ENCODE measurements at regions not wholly inside any gene's neighbourhood (a gene's known extent, or its start where the extent isn't known, plus 50 kb on each side); places are given as distances from the start of the nearest gene placed in this dataset.

DNA sequence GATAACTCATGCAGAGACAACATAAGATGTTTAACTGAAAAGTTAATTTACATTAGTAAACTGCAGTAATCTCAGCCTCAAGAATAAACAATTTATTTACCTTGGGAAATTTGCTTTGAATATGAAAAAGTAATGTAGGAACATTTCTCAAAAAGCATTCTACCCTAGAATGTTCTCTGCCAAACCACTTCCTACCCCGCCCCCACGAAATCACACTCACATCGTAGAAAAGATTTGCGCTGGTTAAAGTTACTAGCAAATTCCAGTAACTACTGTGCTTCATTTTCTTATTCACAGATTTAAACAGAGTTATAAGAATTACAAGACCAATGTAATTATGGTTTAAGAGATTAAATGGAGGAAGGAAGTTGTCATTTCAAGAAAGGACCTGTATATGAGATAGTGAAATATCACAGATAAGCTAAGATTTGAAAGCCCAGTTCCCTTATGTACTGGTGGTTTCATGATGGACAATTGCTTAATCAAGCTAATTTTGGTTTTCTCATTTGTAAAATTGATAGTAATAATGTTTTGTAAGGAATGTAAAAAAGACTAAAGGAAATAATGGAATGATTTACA lies 175.4 kb downstream of the GNAI1 start:
- Histone ChIP-seq H3K9ac (replicated peaks; ENCODE audit: extremely low read depth, insufficient read depth, low read length) (no peak overlapping the region), H2AFZ (ENCODE audit: low read depth, low read length) (peak overlapping the region; percentile 30), H4K20me1 (replicated peaks; ENCODE audit: control insufficient read depth, extremely low read depth, insufficient read depth, low read length) (no peaks in the 10 kb centered on the region), H3K4me2 (ENCODE audit: insufficient read depth, low read length) (no peak overlapping the region), H3K79me2 (ENCODE audit: control insufficient read depth, insufficient read depth, low read length) (no peaks in the 10 kb centered on the region), H3K4me1 (ENCODE audit: control insufficient read depth, extremely low read depth, insufficient read depth, low read length) (peaks cover 37% of the 10 kb centered on the region), H3K9me1 (replicated peaks; ENCODE audit: control insufficient read depth, extremely low read depth, insufficient read depth, low read length) (no peaks in the 10 kb centered on the region), H3K27me3 (ENCODE audit: control insufficient read depth in 2 of 2, insufficient read depth in 2 of 2, low read length in 2 of 2) (no peaks in the 10 kb centered on the region), H3K36me3 (ENCODE audit: control insufficient read depth in 2 of 2, extremely low read depth in 1 of 2, insufficient read depth in 2 of 2, low read length in 2 of 2) (no peaks in the 10 kb centered on the region), H3K9me3 (replicated peaks; ENCODE audit: control insufficient read depth, insufficient read depth, low read length) (no peaks in the 10 kb centered on the region), H3K4me3 (replicated peaks in 1 of 3; ENCODE audit: insufficient read depth in 1 of 3, low read depth in 1 of 3, low read length in 3 of 3) (no peak overlapping the region), H3K27ac (ENCODE audit: insufficient read depth, low read depth, low read length) (no peak overlapping the region)
- FAIRE-seq (no peak), DNase-seq (ENCODE audit: low read depth, low spot score) (no peak)
- BruUV-seq (replicated peaks): no TSS peak
- POLR2A ChIA-PET: no interaction called here
- TF ChIP-seq EZH2 (IDR thresholded peaks at IDR 0.05; ENCODE audit: borderline replicate concordance, low read depth, low read length, severe bottlenecking) (no peak), JUN (IDR thresholded peaks at IDR 0.05; ENCODE audit: borderline replicate concordance, insufficient read depth, insufficient read length, low read depth) (no peak), FOS (IDR thresholded peaks at IDR 0.05; ENCODE audit: borderline replicate concordance, insufficient read depth, low read length) (no peak), MYC (IDR thresholded peaks at IDR 0.05; ENCODE audit: low read depth, low read length) (no peak), GATA2 (IDR thresholded peaks at IDR 0.05; ENCODE audit: insufficient read depth, insufficient read length, low read depth, low read length) (no peak), POLR2AphosphoS5 (IDR thresholded peaks at IDR 0.05; ENCODE audit: insufficient read depth, low read depth, low read length) (no peak), POLR2A (IDR thresholded peaks at IDR 0.05; ENCODE audit: low read depth, low read length) (no peak)
- TF ChIP-seq, protein P1, sequence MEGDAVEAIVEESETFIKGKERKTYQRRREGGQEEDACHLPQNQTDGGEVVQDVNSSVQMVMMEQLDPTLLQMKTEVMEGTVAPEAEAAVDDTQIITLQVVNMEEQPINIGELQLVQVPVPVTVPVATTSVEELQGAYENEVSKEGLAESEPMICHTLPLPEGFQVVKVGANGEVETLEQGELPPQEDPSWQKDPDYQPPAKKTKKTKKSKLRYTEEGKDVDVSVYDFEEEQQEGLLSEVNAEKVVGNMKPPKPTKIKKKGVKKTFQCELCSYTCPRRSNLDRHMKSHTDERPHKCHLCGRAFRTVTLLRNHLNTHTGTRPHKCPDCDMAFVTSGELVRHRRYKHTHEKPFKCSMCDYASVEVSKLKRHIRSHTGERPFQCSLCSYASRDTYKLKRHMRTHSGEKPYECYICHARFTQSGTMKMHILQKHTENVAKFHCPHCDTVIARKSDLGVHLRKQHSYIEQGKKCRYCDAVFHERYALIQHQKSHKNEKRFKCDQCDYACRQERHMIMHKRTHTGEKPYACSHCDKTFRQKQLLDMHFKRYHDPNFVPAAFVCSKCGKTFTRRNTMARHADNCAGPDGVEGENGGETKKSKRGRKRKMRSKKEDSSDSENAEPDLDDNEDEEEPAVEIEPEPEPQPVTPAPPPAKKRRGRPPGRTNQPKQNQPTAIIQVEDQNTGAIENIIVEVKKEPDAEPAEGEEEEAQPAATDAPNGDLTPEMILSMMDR (IDR thresholded peaks at IDR 0.05; ENCODE audit: extremely low read depth in 1 of 2, insufficient read depth in 1 of 2, low read depth in 1 of 2, low read length in 2 of 2): no peak
- TF ChIP-seq, protein P2, sequence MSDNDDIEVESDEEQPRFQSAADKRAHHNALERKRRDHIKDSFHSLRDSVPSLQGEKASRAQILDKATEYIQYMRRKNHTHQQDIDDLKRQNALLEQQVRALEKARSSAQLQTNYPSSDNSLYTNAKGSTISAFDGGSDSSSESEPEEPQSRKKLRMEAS (IDR thresholded peaks at IDR 0.05; ENCODE audit: insufficient read depth, insufficient read length): no peak
- CTCF ChIA-PET: interaction anchor here (0.9 to 1.3 kb wide), 3 partner anchors 12 to 250 kb away, joined by 3 to 4 read pairs (median 4); no protein-coding TSS in a partner anchor
- dilution Hi-C loops (cut with MboI; ENCODE audit: extremely low pct_ligation_motif_present, low sequenced_read_pairs) (no loop called here), intact Hi-C loops (cut with micrococcal nuclease) (loop anchor here (5.0 kb wide), 1 partner anchor 173 kb away; no protein-coding TSS in a partner anchor)

Data from endothelial cell of umbilical vein (primary cell).